Loucy (cell line): ENCODE measurements at regions not wholly inside any gene's neighbourhood (a gene's known extent, or its start where the extent isn't known, plus 50 kb on each side); places are given as distances from the start of the nearest gene placed in this dataset.

ENCODE experiments used
- H2AFZ ChIP-seq: fragments of 200-600 bp; sonication (generic); 2 replicates; pipeline ENCODE4 v1.6.0; 2016; ENCODE audit warnings: antibody characterized with exemption, mild to moderate bottlenecking, low read length, moderate library complexity
- H3F3A ChIP-seq: fragments of 200-600 bp; 2 replicates; pipeline ENCODE4 v1.6.0; 2016; ENCODE audit warnings: antibody characterized with exemption, low read depth, mild to moderate bottlenecking
- H3K27me3 ChIP-seq: fragments of 200-600 bp; sonication (generic); 2 replicates; pipeline ENCODE4 v1.6.1; 2014; ENCODE audit warnings: low read length, mild to moderate bottlenecking; ENCODE audit not compliant: insufficient read depth, poor library complexity, severe bottlenecking
- H3K36me3 ChIP-seq: fragments of 200-600 bp; sonication (generic); 2 replicates; pipeline ENCODE4 v1.6.1; 2016; ENCODE audit warnings: low read length; ENCODE audit not compliant: insufficient read depth
- H3K4me1 ChIP-seq: fragments of 200-600 bp; sonication (generic); 2 replicates; pipeline ENCODE4 v1.5.1; 2014; ENCODE audit warnings: low read length, mild to moderate bottlenecking; ENCODE audit not compliant: insufficient read depth, poor library complexity, severe bottlenecking
- H3K4me2 ChIP-seq: fragments of 200-600 bp; sonication (generic); 2 replicates; pipeline ENCODE4 v1.6.0; 2014; ENCODE audit warnings: antibody characterized with exemption, low read length, low read depth, mild to moderate bottlenecking; ENCODE audit not compliant: poor library complexity, severe bottlenecking
- H3K4me3 ChIP-seq: fragments of 200-600 bp; sonication (generic); 2 replicates; pipeline ENCODE4 v1.5.1; 2014; ENCODE audit warnings: low read length, mild to moderate bottlenecking, mixed read lengths; ENCODE audit not compliant: poor library complexity, severe bottlenecking
- H3K79me2 ChIP-seq: fragments of 200-600 bp; sonication (generic); 2 replicates; pipeline ENCODE4 v1.6.1; 2014; ENCODE audit warnings: low read length; ENCODE audit not compliant: insufficient read depth
- H3K9ac ChIP-seq: fragments of 200-600 bp; sonication (generic); 2 replicates; pipeline ENCODE4 v1.6.0; 2014; ENCODE audit warnings: mild to moderate bottlenecking, low read depth, low read length, moderate library complexity; ENCODE audit not compliant: poor library complexity, severe bottlenecking
- H3K9me2 ChIP-seq: fragments of 200-600 bp; sonication (generic); replicated peaks from 2 replicates; pipeline ENCODE4 v1.6.1; 2016; ENCODE audit warnings: low read depth, low read length, mixed read lengths
- H3K9me3 ChIP-seq: fragments of 200-600 bp; sonication (generic); 2 replicates; pipeline ENCODE4 v1.6.1; 2014; ENCODE audit warnings: mild to moderate bottlenecking, antibody characterized with exemption, low read length, low read depth; ENCODE audit not compliant: insufficient read depth
- H4K20me1 ChIP-seq: fragments of 200-600 bp; sonication (generic); 2 replicates; pipeline ENCODE4 v1.6.0; 2014; ENCODE audit warnings: antibody characterized with exemption, low read length, mild to moderate bottlenecking; ENCODE audit not compliant: insufficient read depth, poor library complexity, severe bottlenecking
- EZH2phosphoT487 ChIP-seq: fragments of 200-600 bp; IDR thresholded peaks from 2 replicates; pipeline ENCODE4 v1.6.1; 2018; ENCODE audit warnings: antibody characterized with exemption, mild to moderate bottlenecking, moderate library complexity, borderline replicate concordance
- TF ChIP-seq, protein P1 (sequence below): fragments of 200-600 bp; sonication (generic); conservative IDR thresholded peaks from 2 replicates; pipeline ENCODE4 v1.5.1; 2014; ENCODE audit warnings: mild to moderate bottlenecking, antibody characterized with exemption, low read length

DNA sequence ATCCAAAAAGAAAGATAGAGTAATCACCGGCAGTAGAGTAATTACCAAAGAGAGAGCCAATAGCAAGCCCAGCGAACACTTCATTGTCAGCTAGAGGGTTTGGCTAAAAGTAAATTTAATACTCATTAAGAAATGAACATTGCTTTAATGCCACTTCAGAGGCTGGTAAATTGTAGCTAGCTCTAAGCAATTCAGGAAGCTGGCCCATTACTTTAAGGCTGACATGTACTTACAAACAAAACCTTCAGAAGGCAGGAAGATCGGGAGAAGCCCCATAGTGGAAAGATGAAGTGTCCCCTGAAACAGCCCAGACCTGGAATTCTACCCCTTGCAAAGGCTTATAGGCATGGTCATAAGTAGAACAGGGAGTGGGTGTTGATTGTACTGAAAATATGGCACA is 396.6 kb upstream of the ID4 start:
- Histone ChIP-seq H3K79me2 (no peaks in the 10 kb centered on the region), H3K36me3 (no peaks in the 10 kb centered on the region), H3K4me2 (no peak overlapping the region), H3K9me3 (no peaks in the 10 kb centered on the region), H3F3A (no peaks in the 10 kb centered on the region), H3K27me3 (no peaks in the 10 kb centered on the region), H3K9ac (no peak overlapping the region), H2AFZ (no peak overlapping the region), H3K4me3 (no peak overlapping the region), H3K9me2 (no peaks in the 10 kb centered on the region), H3K4me1 (no peaks in the 10 kb centered on the region), H4K20me1 (no peaks in the 10 kb centered on the region)
- TF ChIP-seq, protein P1, sequence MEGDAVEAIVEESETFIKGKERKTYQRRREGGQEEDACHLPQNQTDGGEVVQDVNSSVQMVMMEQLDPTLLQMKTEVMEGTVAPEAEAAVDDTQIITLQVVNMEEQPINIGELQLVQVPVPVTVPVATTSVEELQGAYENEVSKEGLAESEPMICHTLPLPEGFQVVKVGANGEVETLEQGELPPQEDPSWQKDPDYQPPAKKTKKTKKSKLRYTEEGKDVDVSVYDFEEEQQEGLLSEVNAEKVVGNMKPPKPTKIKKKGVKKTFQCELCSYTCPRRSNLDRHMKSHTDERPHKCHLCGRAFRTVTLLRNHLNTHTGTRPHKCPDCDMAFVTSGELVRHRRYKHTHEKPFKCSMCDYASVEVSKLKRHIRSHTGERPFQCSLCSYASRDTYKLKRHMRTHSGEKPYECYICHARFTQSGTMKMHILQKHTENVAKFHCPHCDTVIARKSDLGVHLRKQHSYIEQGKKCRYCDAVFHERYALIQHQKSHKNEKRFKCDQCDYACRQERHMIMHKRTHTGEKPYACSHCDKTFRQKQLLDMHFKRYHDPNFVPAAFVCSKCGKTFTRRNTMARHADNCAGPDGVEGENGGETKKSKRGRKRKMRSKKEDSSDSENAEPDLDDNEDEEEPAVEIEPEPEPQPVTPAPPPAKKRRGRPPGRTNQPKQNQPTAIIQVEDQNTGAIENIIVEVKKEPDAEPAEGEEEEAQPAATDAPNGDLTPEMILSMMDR, result no peak
- no peak for TF ChIP-seq EZH2phosphoT487

DNA sequence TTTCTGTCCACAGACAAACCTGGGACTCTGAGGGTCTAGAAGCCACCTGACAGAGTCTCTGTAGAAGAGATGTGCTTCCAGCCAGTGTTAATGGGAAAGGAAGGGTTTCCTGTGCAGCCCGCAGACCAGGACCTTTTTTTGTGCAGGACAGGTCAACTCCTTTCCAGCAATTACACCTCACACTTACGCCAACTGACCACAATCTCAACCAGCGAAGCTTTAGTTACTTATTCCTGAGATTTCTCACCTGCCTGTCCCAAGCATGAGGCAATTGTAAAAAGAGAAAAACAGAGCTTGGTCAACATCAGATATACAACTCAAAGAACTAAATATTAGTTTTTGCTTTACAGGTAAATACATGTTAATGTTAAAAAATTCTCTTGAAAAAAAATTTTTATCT is 393.8 kb upstream of the ID4 start:
- no peak overlapping the region for H2AFZ ChIP-seq
- H3K4me2 ChIP-seq, result no peak overlapping the region
- H3K9me2 ChIP-seq, result no peaks in the 10 kb centered on the region
- no peaks in the 10 kb centered on the region for H3K27me3 ChIP-seq
- H3K79me2 ChIP-seq, result no peaks in the 10 kb centered on the region
- H3K4me3 ChIP-seq, result no peak overlapping the region
- TF ChIP-seq, protein P1, result no peak
- TF ChIP-seq EZH2phosphoT487, result no peak
- no peak overlapping the region for H3K9ac ChIP-seq
- no peaks in the 10 kb centered on the region for H3F3A ChIP-seq
- H3K4me1 ChIP-seq, result no peaks in the 10 kb centered on the region
- H3K9me3 ChIP-seq, result no peaks in the 10 kb centered on the region
- no peaks in the 10 kb centered on the region for H4K20me1 ChIP-seq
- H3K36me3 ChIP-seq, result no peaks in the 10 kb centered on the region

DNA sequence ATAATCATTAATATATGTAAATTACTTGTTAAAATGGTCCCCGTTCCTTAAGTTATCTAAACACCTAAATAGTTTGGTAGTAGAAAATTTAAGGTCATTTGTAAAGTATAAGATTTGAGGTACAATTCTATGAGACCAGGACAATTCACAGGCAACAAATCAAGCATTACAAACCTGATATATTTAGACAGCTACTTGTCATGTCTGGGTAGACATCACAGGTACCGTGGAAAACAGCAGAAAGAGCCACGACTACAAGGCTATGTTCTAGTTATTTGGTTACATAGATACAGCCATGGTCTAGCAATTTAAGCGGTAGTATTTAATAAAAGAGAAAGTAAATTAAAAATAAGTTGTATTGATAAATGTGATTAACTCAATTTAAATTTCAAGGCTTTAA is 393.1 kb upstream of the ID4 start:
- TF ChIP-seq, protein P1, result no peak
- TF ChIP-seq EZH2phosphoT487, result no peak
- no peaks in the 10 kb centered on the region for H3K4me1 ChIP-seq
- H3F3A ChIP-seq, result no peaks in the 10 kb centered on the region
- no peak overlapping the region for H3K4me3 ChIP-seq
- no peak overlapping the region for H3K9ac ChIP-seq
- no peaks in the 10 kb centered on the region for H3K27me3 ChIP-seq
- no peaks in the 10 kb centered on the region for H3K9me3 ChIP-seq
- no peak overlapping the region for H2AFZ ChIP-seq
- no peaks in the 10 kb centered on the region for H3K79me2 ChIP-seq
- H3K9me2 ChIP-seq, result no peaks in the 10 kb centered on the region
- no peak overlapping the region for H3K4me2 ChIP-seq
- no peaks in the 10 kb centered on the region for H4K20me1 ChIP-seq
- H3K36me3 ChIP-seq, result no peaks in the 10 kb centered on the region
